K562 (cell line): ENCODE measurements at regions not wholly inside any gene's neighbourhood (a gene's known extent, or its start where the extent isn't known, plus 50 kb on each side); places are given as distances from the start of the nearest gene placed in this dataset.

ENCODE experiments used
- ATAC-seq: fragments of 200-7000 bp; cut with Tn5 transposase; 3 replicates; pipeline ENCODE4 v1.9.1; 2020; ENCODE audit warnings: moderate library complexity
- BruUV-seq: library from RNA; stranded (reverse); fragments of 400-500 nt; replicated peaks from 2 replicates; lab custom pipeline; 2021; lab: Mats Ljungman, UMichigan
- CTCF ChIA-PET: fragments of 300-600 bp; formaldehyde crosslinking; extraction: SDS; loops from one replicate; lab custom pipeline; 2021; ENCODE audit warnings: low intra/inter-chr PET ratio; lab: Yijun Ruan, JAX
- POLR2A ChIA-PET: fragments of 300-600, 350-650 bp; sonication (Branson Sonifier 250); formaldehyde crosslinking; extraction: SDS; loops from one replicate; lab custom pipeline; 2021; ENCODE audit warnings: antibody characterized with exemption, inconsistent platforms; lab: Yijun Ruan, JAX
- DNase-seq, 4 experiments: peaks; one replicate each; pipeline versions ENCODE4 v3.0.0 to v3.0.0-alpha.2; 2011 to 2018; ENCODE audit warnings: low spot score in 3 of 4, mixed read lengths in 3 of 4; ENCODE audit errors: extremely low read depth in 1 of 4
- FAIRE-seq: peaks from 2 replicates; lab custom pipeline; 2011; peaks lifted over from hg19 to GRCh38; lab: Jason Lieb, UNC
- H2AFZ ChIP-seq: 2 replicates; pipeline ENCODE4 v1.6.0; 2011; ENCODE audit warnings: low read depth, low read length, control low read depth, inconsistent platforms
- H3K27ac ChIP-seq: fragments of 200-600 bp; 3 replicates; pipeline ENCODE4 v1.8.0; 2011; ENCODE audit warnings: low read depth, mild to moderate bottlenecking, control low read depth, inconsistent platforms, low read length, moderate library complexity, mixed read lengths; ENCODE audit errors: extremely low read depth
- H3K27me3 ChIP-seq, 2 experiments: fragments of 300-600 bp in 1 of 2; 2 replicates in 1 of 2; 3 replicates in 1 of 2; pipeline versions ENCODE4 v1.6.0 to v1.8.0; 2011; ENCODE audit warnings: inconsistent platforms in 2 of 2, low read length in 2 of 2, mild to moderate bottlenecking in 1 of 2, mixed read lengths in 1 of 2, moderate library complexity in 1 of 2; ENCODE audit not compliant: control insufficient read depth in 2 of 2, insufficient read depth in 2 of 2
- H3K36me3 ChIP-seq: fragments of 300-600 bp; 3 replicates; pipeline ENCODE4 v1.8.0; 2011; ENCODE audit warnings: mild to moderate bottlenecking, low read length, inconsistent platforms; ENCODE audit not compliant: control insufficient read depth, insufficient read depth
- H3K4me1 ChIP-seq, 2 experiments: fragments of 200-600 bp in 1 of 2; replicated peaks in 1 of 2; 2 replicates in 1 of 2; 3 replicates in 1 of 2; pipeline versions ENCODE4 v1.5.1 to v1.8.0; 2011; ENCODE audit warnings: inconsistent platforms in 2 of 2, low read length in 2 of 2, mild to moderate bottlenecking in 1 of 2, mixed read lengths in 1 of 2, moderate library complexity in 1 of 2; ENCODE audit not compliant: control insufficient read depth in 2 of 2, insufficient read depth in 2 of 2
- H3K4me2 ChIP-seq: 2 replicates; pipeline ENCODE4 v1.6.1; 2011; ENCODE audit warnings: low read length, control low read depth, inconsistent platforms, mixed read lengths; ENCODE audit not compliant: insufficient read depth
- H3K4me3 ChIP-seq: fragments of 200-600 bp; sonication (generic), shearing (Covaris generic); 2 replicates; pipeline ENCODE4 v1.5.1; 2016; ENCODE audit warnings: control low read depth, inconsistent platforms
- H3K79me2 ChIP-seq: fragments of 200-600 bp; 3 replicates; pipeline ENCODE4 v1.8.0; 2011; ENCODE audit warnings: low read length, inconsistent platforms; ENCODE audit not compliant: control insufficient read depth, insufficient read depth
- H3K9ac ChIP-seq, 2 experiments: 2 replicates each; pipeline versions ENCODE4 v1.6.0 to v1.6.1; 2011; ENCODE audit warnings: low read depth in 2 of 2, low read length in 2 of 2, control low read depth in 1 of 2, inconsistent platforms in 1 of 2, mild to moderate bottlenecking in 1 of 2, mixed read lengths in 1 of 2; ENCODE audit not compliant: insufficient read depth in 1 of 2
- H3K9me1 ChIP-seq: one replicate; pipeline ENCODE4 v1.6.0; 2011; ENCODE audit warnings: inconsistent platforms, mild to moderate bottlenecking, low read length, moderate library complexity; ENCODE audit not compliant: control insufficient read depth, insufficient read depth
- H3K9me3 ChIP-seq: replicated peaks from 2 replicates; pipeline ENCODE4 v1.5.1; 2011; ENCODE audit warnings: low read depth, low read length, inconsistent platforms; ENCODE audit not compliant: control insufficient read depth, insufficient read depth
- H4K20me1 ChIP-seq: replicated peaks from 2 replicates; pipeline ENCODE4 v1.6.1; 2011; ENCODE audit warnings: low read length, inconsistent platforms, mixed read lengths; ENCODE audit not compliant: control insufficient read depth, insufficient read depth
- EGR1 ChIP-seq: fragments of 450-650 bp; conservative IDR thresholded peaks from 2 replicates; pipeline ENCODE4 v1.6.1; 2017; ENCODE audit warnings: mild to moderate bottlenecking
- ZNF41 ChIP-seq: fragments of 250-450 bp; sonication (Bioruptor Pico); conservative IDR thresholded peaks from 2 replicates; pipeline ENCODE4 v1.4.0; 2020; ENCODE audit warnings: mild to moderate bottlenecking
- ZNF445 ChIP-seq: fragments of 250-450 bp; sonication (Bioruptor Pico); IDR thresholded peaks from 2 replicates; pipeline ENCODE4 v1.4.0; 2020; ENCODE audit warnings: low read depth, mild to moderate bottlenecking, moderate library complexity
- WGBS: fragments of 100-300 bp; shearing (Covaris generic); methylation state at CpG from one replicate; pipeline ENCODE4 v1.1.6; 2016; ENCODE audit warnings: low coverage, mixed read lengths; ENCODE audit not compliant: insufficient coverage; ENCODE audit errors: missing lambda C conversion rate; 5-methylcytosine and 5-hydroxymethylcytosine counted together
- in situ Hi-C: fragments of 300-500 bp; cut with MboI; formaldehyde crosslinking; loops from 4 replicates; pipeline ENCODE4 v1.15.0; 2018; ENCODE audit warnings: inconsistent platforms, mixed read lengths
- intact Hi-C: fragments of 100-400 bp; cut with micrococcal nuclease; formaldehyde crosslinking; loops from 2 replicates; pipeline ENCODE4 v1.14.2; 2022
- TF ChIP-seq, protein P1 (sequence below), 2 experiments: fragments of 450-650 bp; IDR thresholded peaks; 2 replicates each; pipeline ENCODE4 v1.6.1; 2016; ENCODE audit warnings: mild to moderate bottlenecking in 2 of 2, borderline replicate concordance in 1 of 2, low read depth in 1 of 2, moderate library complexity in 1 of 2
- TF ChIP-seq, protein P2 (sequence below), 2 experiments: fragments of 450-650 bp; formaldehyde crosslinking in 1 of 2; IDR thresholded peaks; 2 replicates each; pipeline versions ENCODE4 v1.4.0 to v1.6.1; 2014 to 2020; ENCODE audit warnings: mild to moderate bottlenecking in 2 of 2, borderline replicate concordance in 1 of 2, low read depth in 1 of 2

DNA sequence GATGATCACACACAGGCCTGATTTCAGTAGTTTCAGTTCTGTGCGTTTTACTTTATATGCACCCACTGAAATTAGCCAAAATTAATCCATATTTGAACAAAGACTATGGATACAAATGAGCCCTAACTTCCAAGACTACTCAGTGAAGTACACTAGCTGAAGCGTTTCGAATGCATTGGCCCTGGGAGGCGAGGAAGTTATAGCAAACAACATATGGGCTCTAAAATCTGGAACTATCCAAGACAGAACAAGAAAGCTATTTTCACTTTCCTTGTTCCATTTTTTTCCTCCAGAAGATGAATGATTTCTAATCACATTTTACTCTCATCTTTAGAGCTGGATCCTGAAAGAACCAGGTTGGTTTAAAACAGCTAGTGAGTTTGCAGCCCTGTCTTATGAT, 399.4 kb upstream of the HNRNPA3 start:
- Histone ChIP-seq H4K20me1 (no peaks in the 10 kb centered on the region), H3K9ac (no peak overlapping the region), H3K4me1 (no peaks in the 10 kb centered on the region), H2AFZ (no peak overlapping the region), H3K4me2 (no peak overlapping the region), H3K36me3 (no peaks in the 10 kb centered on the region), H3K79me2 (no peaks in the 10 kb centered on the region), H3K27me3 (peaks cover 0 to 5% of the 10 kb centered on the region in 2 experiments; a peak in 2 of 5 replicates), H3K27ac (no peak overlapping the region), H3K9me3 (no peaks in the 10 kb centered on the region), H3K9me1 (no peaks in the 10 kb centered on the region), H3K4me3 (no peak overlapping the region)
- ATAC-seq: no peak
- intact Hi-C loops (loop anchor here (5.0 to 10.0 kb wide), 2 partner anchors 158 to 686 kb away; partner anchors contain the start of gene HOXD8), in situ Hi-C loops (loop anchor here (25.0 kb wide), 1 partner anchor 676 kb away; the partner anchor contains the start of gene HOXD8)
- 1% methylated on average over 4 of the region's 4 CpGs for WGBS
- no TSS peak for BruUV-seq
- ChIA-PET CTCF (interaction anchor here (3.6 kb wide), 1 partner anchor 686 kb away, joined by 18 read pairs; no protein-coding TSS in a partner anchor), POLR2A (interaction anchor here (0.8 to 1.5 kb wide), 4 partner anchors 9 to 240 kb away, joined by 3 to 5 read pairs (median 4); no protein-coding TSS in a partner anchor)
- FAIRE-seq: no peak
- DNase-seq: no peak
- TF ChIP-seq ZNF41: no peak
- TF ChIP-seq ZNF445 (CRISPR knock-in tag): no peak
- TF ChIP-seq, protein P1, sequence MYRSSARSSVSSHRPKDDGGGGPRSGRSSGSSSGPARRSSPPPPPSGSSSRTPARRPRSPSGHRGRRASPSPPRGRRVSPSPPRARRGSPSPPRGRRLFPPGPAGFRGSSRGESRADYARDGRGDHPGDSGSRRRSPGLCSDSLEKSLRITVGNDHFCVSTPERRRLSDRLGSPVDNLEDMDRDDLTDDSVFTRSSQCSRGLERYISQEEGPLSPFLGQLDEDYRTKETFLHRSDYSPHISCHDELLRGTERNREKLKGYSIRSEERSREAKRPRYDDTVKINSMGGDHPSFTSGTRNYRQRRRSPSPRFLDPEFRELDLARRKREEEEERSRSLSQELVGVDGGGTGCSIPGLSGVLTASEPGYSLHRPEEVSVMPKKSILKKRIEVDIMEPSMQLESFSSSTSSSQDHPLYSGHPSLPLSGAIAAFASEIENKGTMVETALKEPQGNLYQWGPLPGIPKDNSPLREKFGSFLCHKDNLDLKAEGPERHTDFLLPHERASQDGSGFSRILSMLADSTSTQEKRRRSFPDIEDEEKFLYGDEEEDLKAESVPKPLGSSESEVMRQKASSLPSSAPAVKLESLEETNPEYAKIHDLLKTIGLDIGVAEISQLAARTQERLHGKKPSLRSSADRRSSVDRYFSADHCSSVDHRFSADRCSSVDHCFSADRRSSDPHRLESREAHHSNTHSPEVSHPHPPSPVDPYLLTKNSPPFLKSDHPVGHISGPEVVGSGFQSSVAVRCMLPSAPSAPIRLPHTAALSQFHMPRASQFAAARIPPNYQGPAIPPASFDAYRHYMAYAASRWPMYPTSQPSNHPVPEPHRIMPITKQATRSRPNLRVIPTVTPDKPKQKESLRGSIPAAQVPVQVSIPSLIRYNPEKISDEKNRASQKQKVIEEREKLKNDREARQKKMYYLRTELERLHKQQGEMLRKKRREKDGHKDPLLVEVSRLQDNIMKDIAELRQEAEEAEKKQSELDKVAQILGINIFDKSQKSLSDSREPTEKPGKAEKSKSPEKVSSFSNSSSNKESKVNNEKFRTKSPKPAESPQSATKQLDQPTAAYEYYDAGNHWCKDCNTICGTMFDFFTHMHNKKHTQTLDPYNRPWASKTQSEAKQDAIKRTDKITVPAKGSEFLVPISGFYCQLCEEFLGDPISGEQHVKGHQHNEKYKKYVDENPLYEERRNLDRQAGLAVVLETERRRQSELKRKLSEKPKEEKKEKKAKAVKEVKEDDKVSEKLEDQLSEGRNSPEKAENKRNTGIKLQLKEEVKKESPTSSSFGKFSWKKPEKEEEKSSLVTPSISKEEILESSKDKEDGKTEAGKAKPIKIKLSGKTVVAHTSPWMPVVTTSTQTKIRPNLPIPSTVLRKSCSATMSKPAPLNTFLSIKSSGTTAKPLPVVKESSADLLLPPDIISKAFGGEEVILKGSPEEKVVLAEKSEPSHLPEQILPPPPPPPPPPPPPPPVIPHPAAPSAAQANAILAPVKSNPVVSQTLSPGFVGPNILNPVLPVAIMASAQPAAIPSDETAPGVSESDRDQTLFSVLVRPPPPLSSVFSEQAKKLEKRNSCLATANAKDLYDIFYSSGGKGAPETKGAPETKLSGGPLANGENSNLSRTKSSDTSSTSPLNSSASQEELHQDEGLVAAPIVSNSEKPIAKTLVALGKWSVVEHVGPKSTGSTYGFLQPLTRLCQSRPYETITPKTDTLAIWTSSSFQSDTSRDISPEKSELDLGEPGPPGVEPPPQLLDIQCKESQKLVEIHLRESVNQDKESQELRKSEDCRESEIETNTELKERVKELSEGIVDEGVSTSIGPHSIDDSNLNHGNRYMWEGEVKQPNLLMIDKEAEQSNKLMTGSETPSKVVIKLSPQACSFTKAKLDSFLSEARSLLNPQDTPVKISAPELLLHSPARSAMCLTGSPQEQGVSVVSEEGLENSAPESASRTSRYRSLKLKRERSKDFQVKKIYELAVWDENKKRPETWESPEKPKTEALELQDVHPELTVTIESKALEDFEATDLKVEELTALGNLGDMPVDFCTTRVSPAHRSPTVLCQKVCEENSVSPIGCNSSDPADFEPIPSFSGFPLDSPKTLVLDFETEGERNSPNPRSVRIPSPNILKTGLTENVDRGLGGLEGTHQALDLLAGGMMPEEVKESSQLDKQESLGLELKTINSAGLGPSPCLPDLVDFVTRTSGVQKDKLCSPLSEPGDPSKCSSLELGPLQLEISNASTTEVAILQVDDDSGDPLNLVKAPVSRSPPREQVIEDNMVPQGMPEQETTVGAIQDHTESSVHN (IDR thresholded peaks at IDR 0.05; ENCODE audit: borderline replicate concordance in 1 of 2, low read depth in 1 of 2): no peak
- TF ChIP-seq EGR1: no peak
- TF ChIP-seq, protein P2, sequence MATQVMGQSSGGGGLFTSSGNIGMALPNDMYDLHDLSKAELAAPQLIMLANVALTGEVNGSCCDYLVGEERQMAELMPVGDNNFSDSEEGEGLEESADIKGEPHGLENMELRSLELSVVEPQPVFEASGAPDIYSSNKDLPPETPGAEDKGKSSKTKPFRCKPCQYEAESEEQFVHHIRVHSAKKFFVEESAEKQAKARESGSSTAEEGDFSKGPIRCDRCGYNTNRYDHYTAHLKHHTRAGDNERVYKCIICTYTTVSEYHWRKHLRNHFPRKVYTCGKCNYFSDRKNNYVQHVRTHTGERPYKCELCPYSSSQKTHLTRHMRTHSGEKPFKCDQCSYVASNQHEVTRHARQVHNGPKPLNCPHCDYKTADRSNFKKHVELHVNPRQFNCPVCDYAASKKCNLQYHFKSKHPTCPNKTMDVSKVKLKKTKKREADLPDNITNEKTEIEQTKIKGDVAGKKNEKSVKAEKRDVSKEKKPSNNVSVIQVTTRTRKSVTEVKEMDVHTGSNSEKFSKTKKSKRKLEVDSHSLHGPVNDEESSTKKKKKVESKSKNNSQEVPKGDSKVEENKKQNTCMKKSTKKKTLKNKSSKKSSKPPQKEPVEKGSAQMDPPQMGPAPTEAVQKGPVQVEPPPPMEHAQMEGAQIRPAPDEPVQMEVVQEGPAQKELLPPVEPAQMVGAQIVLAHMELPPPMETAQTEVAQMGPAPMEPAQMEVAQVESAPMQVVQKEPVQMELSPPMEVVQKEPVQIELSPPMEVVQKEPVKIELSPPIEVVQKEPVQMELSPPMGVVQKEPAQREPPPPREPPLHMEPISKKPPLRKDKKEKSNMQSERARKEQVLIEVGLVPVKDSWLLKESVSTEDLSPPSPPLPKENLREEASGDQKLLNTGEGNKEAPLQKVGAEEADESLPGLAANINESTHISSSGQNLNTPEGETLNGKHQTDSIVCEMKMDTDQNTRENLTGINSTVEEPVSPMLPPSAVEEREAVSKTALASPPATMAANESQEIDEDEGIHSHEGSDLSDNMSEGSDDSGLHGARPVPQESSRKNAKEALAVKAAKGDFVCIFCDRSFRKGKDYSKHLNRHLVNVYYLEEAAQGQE (IDR thresholded peaks at IDR 0.05; ENCODE audit: borderline replicate concordance): no peak
- TF ChIP-seq, protein P2 (CRISPR knock-in tag; IDR thresholded peaks at IDR 0.05; ENCODE audit: low read depth): no peak
